ENCODE measurements at regions not wholly inside any gene's neighbourhood (a gene's known extent, or its start where the extent isn't known, plus 50 kb on each side); places are given as distances from the start of the nearest gene placed in this dataset.

DNA sequence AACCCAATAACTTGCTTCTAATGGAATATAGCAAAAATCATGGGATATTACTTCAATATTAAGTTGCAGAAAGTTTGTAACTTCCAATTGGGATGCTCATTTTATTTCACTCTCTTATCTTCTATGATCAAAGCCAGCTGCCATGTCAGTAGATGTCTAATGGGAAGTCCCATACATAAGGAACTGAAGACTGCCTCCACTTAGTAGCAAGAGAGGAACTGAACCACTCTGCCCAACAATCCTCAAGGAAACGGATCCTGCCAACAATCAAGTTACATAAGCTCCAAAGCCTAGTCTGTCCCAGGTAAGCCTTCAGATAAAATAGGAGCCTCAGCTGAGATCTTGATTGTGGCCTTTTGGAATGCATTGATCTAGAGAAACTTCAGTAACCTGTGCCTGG lies 431.5 kb upstream of the PCDH15 start:
- DNase-seq (ENCODE audit: low spot score) (no peak), ATAC-seq (ENCODE audit: insufficient number of reproducible peaks, low FRiP score, low read depth) (no peak)
- Histone ChIP-seq H3K36me3 (no peaks in the 10 kb centered on the region), H3K4me1 (ENCODE audit: control insufficient read depth in 1 of 2, low read depth in 2 of 2) (no peaks in the 10 kb centered on the region), H3K27me3 (replicated peaks; ENCODE audit: insufficient read depth) (no peaks in the 10 kb centered on the region), H3K4me3 (no peak overlapping the region), H3K27ac (no peak overlapping the region), H3K9me3 (no peaks in the 10 kb centered on the region)
- TF ChIP-seq, protein P1, sequence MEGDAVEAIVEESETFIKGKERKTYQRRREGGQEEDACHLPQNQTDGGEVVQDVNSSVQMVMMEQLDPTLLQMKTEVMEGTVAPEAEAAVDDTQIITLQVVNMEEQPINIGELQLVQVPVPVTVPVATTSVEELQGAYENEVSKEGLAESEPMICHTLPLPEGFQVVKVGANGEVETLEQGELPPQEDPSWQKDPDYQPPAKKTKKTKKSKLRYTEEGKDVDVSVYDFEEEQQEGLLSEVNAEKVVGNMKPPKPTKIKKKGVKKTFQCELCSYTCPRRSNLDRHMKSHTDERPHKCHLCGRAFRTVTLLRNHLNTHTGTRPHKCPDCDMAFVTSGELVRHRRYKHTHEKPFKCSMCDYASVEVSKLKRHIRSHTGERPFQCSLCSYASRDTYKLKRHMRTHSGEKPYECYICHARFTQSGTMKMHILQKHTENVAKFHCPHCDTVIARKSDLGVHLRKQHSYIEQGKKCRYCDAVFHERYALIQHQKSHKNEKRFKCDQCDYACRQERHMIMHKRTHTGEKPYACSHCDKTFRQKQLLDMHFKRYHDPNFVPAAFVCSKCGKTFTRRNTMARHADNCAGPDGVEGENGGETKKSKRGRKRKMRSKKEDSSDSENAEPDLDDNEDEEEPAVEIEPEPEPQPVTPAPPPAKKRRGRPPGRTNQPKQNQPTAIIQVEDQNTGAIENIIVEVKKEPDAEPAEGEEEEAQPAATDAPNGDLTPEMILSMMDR (IDR thresholded peaks at IDR 0.05), result no peak

DNA sequence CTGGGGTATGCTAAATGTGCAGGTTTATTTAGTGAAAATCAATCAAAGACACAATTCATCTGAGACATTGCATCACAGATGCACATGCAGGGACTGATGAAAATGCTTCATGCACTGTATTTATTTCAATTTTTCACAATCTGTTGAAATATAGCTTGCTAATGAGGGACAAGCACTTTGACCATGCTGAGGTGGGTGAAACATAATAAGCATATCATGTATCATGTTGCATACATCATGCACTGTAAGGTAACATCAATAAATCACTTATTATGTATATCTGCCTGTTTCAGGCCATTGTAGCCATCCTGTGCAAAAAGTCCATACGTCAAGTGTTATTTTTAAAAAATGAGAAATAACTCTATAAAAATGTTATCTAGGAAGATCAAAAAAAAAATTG lies 426.9 kb upstream of the PCDH15 start:
- H3K4me3 ChIP-seq, result no peak overlapping the region
- TF ChIP-seq, protein P1 (IDR thresholded peaks at IDR 0.05), result no peak

DNA sequence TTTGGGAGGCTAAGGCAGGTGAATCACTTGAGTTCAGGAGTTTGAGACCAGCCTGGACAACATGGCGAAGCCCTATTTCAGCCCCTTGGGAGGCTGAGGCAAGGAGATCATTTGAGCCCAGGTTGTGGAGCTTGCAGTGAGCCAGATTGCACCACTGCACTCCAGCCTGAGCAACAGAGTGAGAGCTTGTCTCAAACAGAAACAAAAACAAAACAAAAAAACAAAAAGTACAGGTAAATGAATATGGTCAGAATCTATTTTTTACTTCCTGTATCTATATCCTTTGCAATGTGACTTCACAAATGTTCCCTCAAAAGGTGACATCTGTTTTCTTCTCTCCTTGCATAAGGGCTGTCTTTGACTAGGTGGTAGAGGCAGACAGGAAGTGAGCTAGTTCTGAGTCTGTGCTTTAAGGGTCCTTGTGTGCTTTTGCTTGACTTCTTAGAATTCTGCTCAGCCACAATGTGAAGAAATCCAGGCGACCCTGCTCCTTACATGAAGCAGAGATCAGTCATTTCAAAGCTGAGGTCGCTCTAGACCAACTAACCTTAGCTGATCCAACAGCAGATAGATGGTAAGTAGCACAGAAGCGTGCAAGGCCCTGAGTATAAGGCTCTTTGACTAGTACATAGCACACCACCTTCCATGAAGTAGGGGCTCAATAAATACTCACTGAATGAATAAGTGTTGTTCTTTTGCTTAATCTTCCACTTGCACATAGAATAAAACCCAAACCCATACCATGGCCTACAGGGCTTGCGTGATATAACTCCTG lies 423.2 kb upstream of the PCDH15 start:
- H3K27me3 ChIP-seq (replicated peaks; ENCODE audit: insufficient read depth), result no peaks in the 10 kb centered on the region
- no peak for ATAC-seq (ENCODE audit: insufficient number of reproducible peaks, low FRiP score, low read depth)
- TF ChIP-seq, protein P1 (IDR thresholded peaks at IDR 0.05), result no peak
- no peak overlapping the region for H3K27ac ChIP-seq
- H3K4me3 ChIP-seq, result no peak overlapping the region
- H3K36me3 ChIP-seq, result no peaks in the 10 kb centered on the region
- no peaks in the 10 kb centered on the region for H3K9me3 ChIP-seq
- no peak for DNase-seq (ENCODE audit: low spot score)
- no peaks in the 10 kb centered on the region for H3K4me1 ChIP-seq (ENCODE audit: control insufficient read depth in 1 of 2, low read depth in 2 of 2)

More for the DNA sequence above, 426.9 kb upstream of the PCDH15 start:
- H3K4me1 ChIP-seq (ENCODE audit: control insufficient read depth in 1 of 2, low read depth in 2 of 2), result no peaks in the 10 kb centered on the region
- H3K27me3 ChIP-seq (replicated peaks; ENCODE audit: insufficient read depth), result no peaks in the 10 kb centered on the region
- DNase-seq (ENCODE audit: low spot score) (no peak), ATAC-seq (ENCODE audit: insufficient number of reproducible peaks, low FRiP score, low read depth) (no peak)
- H3K9me3 ChIP-seq, result no peaks in the 10 kb centered on the region
- no peaks in the 10 kb centered on the region for H3K36me3 ChIP-seq
- H3K27ac ChIP-seq, result no peak overlapping the region

DNA sequence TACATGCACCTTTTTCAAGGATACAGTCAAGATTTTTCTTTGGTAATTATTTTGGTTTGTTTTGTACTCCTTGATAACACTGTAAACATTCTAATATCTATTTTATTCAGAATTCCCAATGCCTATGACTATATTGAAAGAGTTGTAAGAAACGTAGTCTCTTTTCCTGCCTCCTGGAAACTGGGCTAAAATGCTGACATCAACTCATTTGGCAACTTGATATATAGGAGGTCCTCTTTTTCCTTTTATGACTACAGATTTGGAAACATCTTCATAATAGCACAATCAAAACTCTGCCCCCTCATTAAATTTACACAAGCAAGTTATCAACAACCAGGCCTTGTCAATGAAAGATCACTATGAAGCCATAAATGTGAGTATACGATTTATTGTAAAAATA lies 422.3 kb upstream of the PCDH15 start:
- no peak for DNase-seq (ENCODE audit: low spot score)
- ATAC-seq (ENCODE audit: insufficient number of reproducible peaks, low FRiP score, low read depth), result no peak
- no peak overlapping the region for H3K4me3 ChIP-seq

DNA sequence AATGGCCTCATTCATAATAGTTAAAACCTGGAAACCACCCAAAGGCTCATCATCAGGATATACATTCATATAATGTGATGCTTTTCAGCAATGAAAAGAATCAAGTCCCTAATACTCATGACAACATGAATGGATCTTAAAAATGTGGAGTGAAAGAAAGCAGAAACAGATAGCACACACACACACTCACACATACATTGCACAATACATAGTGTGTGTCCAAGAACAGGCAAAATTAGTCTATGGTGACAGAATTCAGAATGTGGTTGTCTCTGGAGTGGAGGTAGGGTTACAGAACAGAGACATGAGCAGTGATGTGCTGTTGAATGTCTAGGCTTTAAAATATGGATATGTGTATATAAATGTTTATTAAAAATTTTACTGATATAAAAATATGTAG lies 419.9 kb upstream of the PCDH15 start:
- no peaks in the 10 kb centered on the region for H3K9me3 ChIP-seq
- DNase-seq (ENCODE audit: low spot score) (no peak), ATAC-seq (ENCODE audit: insufficient number of reproducible peaks, low FRiP score, low read depth) (no peak)
- TF ChIP-seq, protein P1 (IDR thresholded peaks at IDR 0.05), result no peak
- H3K4me3 ChIP-seq, result no peak overlapping the region
- H3K27ac ChIP-seq, result no peak overlapping the region
- H3K27me3 ChIP-seq (replicated peaks; ENCODE audit: insufficient read depth), result no peaks in the 10 kb centered on the region
- H3K36me3 ChIP-seq, result no peaks in the 10 kb centered on the region
- H3K4me1 ChIP-seq (ENCODE audit: control insufficient read depth in 1 of 2, low read depth in 2 of 2), result no peaks in the 10 kb centered on the region

More for the DNA sequence above, 422.3 kb upstream of the PCDH15 start:
- no peaks in the 10 kb centered on the region for H3K27me3 ChIP-seq (replicated peaks; ENCODE audit: insufficient read depth)
- TF ChIP-seq, protein P1 (IDR thresholded peaks at IDR 0.05), result no peak
- no peaks in the 10 kb centered on the region for H3K9me3 ChIP-seq
- no peaks in the 10 kb centered on the region for H3K36me3 ChIP-seq
- H3K4me1 ChIP-seq (ENCODE audit: control insufficient read depth in 1 of 2, low read depth in 2 of 2), result no peaks in the 10 kb centered on the region
- H3K27ac ChIP-seq, result no peak overlapping the region
